HL-60 (cell line): ENCODE measurements at regions not wholly inside any gene's neighbourhood (a gene's known extent, or its start where the extent isn't known, plus 50 kb on each side); places are given as distances from the start of the nearest gene placed in this dataset.

Experiments used
- CTCF ChIP-seq: IDR thresholded peaks from one replicate; pipeline ENCODE4 v1.5.1; 2011; ENCODE audit warnings: low read length, control low read depth, inconsistent platforms; ENCODE audit not compliant: insufficient read depth
- GABPA ChIP-seq: IDR thresholded peaks from 2 replicates; pipeline ENCODE4 v1.6.1; 2012; ENCODE audit warnings: low read depth
- POLR2AphosphoS5 ChIP-seq: IDR thresholded peaks from 2 replicates; pipeline ENCODE4 v1.6.1; 2012; ENCODE audit warnings: low read depth

- TF ChIP-seq CTCF (no peak), POLR2AphosphoS5 (no peak), GABPA (no peak)
These were observed 292.8 kb upstream of the BOD1L1 start for GRCh38 chr4:13920111-13920875.
